Posterior vena cava (tissue), 2 donors: ENCODE measurements at regions not wholly inside any gene's neighbourhood (a gene's known extent, or its start where the extent isn't known, plus 50 kb on each side); places are given as distances from the start of the nearest gene placed in this dataset.

ENCODE experiments used
- DNase-seq: peaks from one replicate; pipeline ENCODE4 v3.0.0-alpha.2; 2020; ENCODE audit warnings: low spot score
- intact Hi-C, 2 donors: fragments of 100-400 bp; cut with DNase I; formaldehyde crosslinking; loops; one replicate each; pipeline versions ENCODE4 v1.14.1 to v1.14.2; 2022 to 2023
- donor health status: DM: yes; HTN: yes; CAD: no.
- donor health status: DM: yes; HTN: yes; CAD: no.

GRCh38 chr3:81299481-81299880 is 462.0 kb downstream of the GBE1 start:
- intact Hi-C loops, result no loop called here

GRCh38 chr3:81295906-81296577 is 465.4 kb downstream of the GBE1 start:
- intact Hi-C loops, result no loop called here
- DNase-seq, result no peak

More at GRCh38 chr3:81299481-81299880, 462.0 kb downstream of the GBE1 start:
- no peak for DNase-seq

GRCh38 chr3:81293156-81293555 is 468.3 kb downstream of the GBE1 start:
- no peak for DNase-seq
- intact Hi-C loops, result no loop called here

- intact Hi-C loops, result no loop called here
- no peak for DNase-seq
These were observed 469.9 kb downstream of the GBE1 start for GRCh38 chr3:81291586-81291985.

GRCh38 chr3:81289676-81290075 is 471.8 kb downstream of the GBE1 start:
- DNase-seq, result no peak
- intact Hi-C loops, result no loop called here

- DNase-seq, result no peak
- intact Hi-C loops, result no loop called here
These were observed 481.7 kb downstream of the GBE1 start for GRCh38 chr3:81279481-81280379.

GRCh38 chr3:81277853-81278252 is 483.6 kb downstream of the GBE1 start:
- DNase-seq, result no peak
- intact Hi-C loops, result no loop called here

- intact Hi-C loops, result no loop called here
- DNase-seq, result no peak
These were observed 486.8 kb downstream of the GBE1 start for GRCh38 chr3:81274671-81275070.

GRCh38 chr3:81270603-81271379 is 490.7 kb downstream of the GBE1 start:
- no peak for DNase-seq
- intact Hi-C loops, result no loop called here

- no peak for DNase-seq
- intact Hi-C loops, result no loop called here
These were observed 492.9 kb downstream of the GBE1 start for GRCh38 chr3:81268526-81268925.

GRCh38 chr3:81261996-81262395 is 499.4 kb downstream of the GBE1 start:
- intact Hi-C loops, result no loop called here
- no peak for DNase-seq

GRCh38 chr3:81255463-81255862 is 506.0 kb downstream of the GBE1 start:
- no peak for DNase-seq
- intact Hi-C loops, result no loop called here

GRCh38 chr3:81251096-81251495 is 510.3 kb downstream of the GBE1 start:
- intact Hi-C loops, result no loop called here
- DNase-seq, result no peak

GRCh38 chr3:81249540-81250029 is 511.9 kb downstream of the GBE1 start:
- intact Hi-C loops, result no loop called here
- no peak for DNase-seq

- no peak for DNase-seq
- intact Hi-C loops, result no loop called here
These were observed 515.9 kb downstream of the GBE1 start for GRCh38 chr3:81245501-81245900.

- no peak for DNase-seq
- intact Hi-C loops, result no loop called here
These were observed 516.4 kb downstream of the GBE1 start for GRCh38 chr3:81245043-81245442.

- intact Hi-C loops, result no loop called here
- no peak for DNase-seq
These were observed 517.2 kb downstream of the GBE1 start for GRCh38 chr3:81244231-81244630.

GRCh38 chr3:81242871-81243270 is 518.6 kb downstream of the GBE1 start:
- no peak for DNase-seq
- intact Hi-C loops, result no loop called here

- intact Hi-C loops, result no loop called here
- no peak for DNase-seq
These were observed 524.3 kb downstream of the GBE1 start for GRCh38 chr3:81237181-81237580.

GRCh38 chr3:81218023-81218422 is 543.4 kb downstream of the GBE1 start:
- intact Hi-C loops, result no loop called here
- no peak for DNase-seq
